ENCODE measurements at regions not wholly inside any gene's neighbourhood (a gene's known extent, or its start where the extent isn't known, plus 50 kb on each side); places are given as distances from the start of the nearest gene placed in this dataset.

GRCh38 chr10:43827853-43828252 lies 179.2 kb upstream of the ZNF32 start:
- no peaks in the 10 kb centered on the region for H3K4me1 ChIP-seq (replicated peaks)
- H3K36me3 ChIP-seq, result no peaks in the 10 kb centered on the region
- H3K27me3 ChIP-seq (replicated peaks; ENCODE audit: insufficient read depth), result no peaks in the 10 kb centered on the region
- intact Hi-C loops (cut with DNase I), result no loop called here
- TF ChIP-seq POLR2AphosphoS5 (IDR thresholded peaks at IDR 0.05), result no peak
- no peak for TF ChIP-seq POLR2A (IDR thresholded peaks at IDR 0.05)
- TF ChIP-seq CTCF (IDR thresholded peaks at IDR 0.05), result no peak
- no peaks in the 10 kb centered on the region for H3K9me3 ChIP-seq
- DNase-seq (ENCODE audit: low spot score), result no peak
- 87% methylated on average over 1 of the region's 1 CpG for WGBS
- no peak overlapping the region for H3K4me3 ChIP-seq
- H3K27ac ChIP-seq, result no peak overlapping the region

GRCh38 chr10:43825984-43826383 lies 177.3 kb upstream of the ZNF32 start:
- H3K9me3 ChIP-seq, result no peaks in the 10 kb centered on the region
- no peaks in the 10 kb centered on the region for H3K4me1 ChIP-seq (replicated peaks)
- intact Hi-C loops (cut with DNase I), result no loop called here
- H3K27ac ChIP-seq, result no peak overlapping the region
- H3K36me3 ChIP-seq, result no peaks in the 10 kb centered on the region
- TF ChIP-seq POLR2AphosphoS5 (IDR thresholded peaks at IDR 0.05) (no peak), CTCF (IDR thresholded peaks at IDR 0.05) (no peak), POLR2A (IDR thresholded peaks at IDR 0.05) (no peak)
- H3K4me3 ChIP-seq, result no peak overlapping the region
- WGBS, result 93% methylated on average over 22 of the region's 22 CpGs
- H3K27me3 ChIP-seq (replicated peaks; ENCODE audit: insufficient read depth), result no peaks in the 10 kb centered on the region
- DNase-seq (ENCODE audit: low spot score), result no peak

- intact Hi-C loops (cut with DNase I), result no loop called here
- TF ChIP-seq POLR2A (IDR thresholded peaks at IDR 0.05), result no peak
- TF ChIP-seq CTCF (IDR thresholded peaks at IDR 0.05), result no peak
- TF ChIP-seq POLR2AphosphoS5 (IDR thresholded peaks at IDR 0.05), result no peak
- WGBS, result 89% methylated on average over 20 of the region's 20 CpGs
- no peaks in the 10 kb centered on the region for H3K4me1 ChIP-seq (replicated peaks)
- peak overlapping the region in 1 of 2 donors; percentile 36 for H3K27ac ChIP-seq
- DNase-seq (ENCODE audit: low spot score), result no peak
- H3K27me3 ChIP-seq (replicated peaks; ENCODE audit: insufficient read depth), result no peaks in the 10 kb centered on the region
- H3K9me3 ChIP-seq, result no peaks in the 10 kb centered on the region
- no peak overlapping the region for H3K4me3 ChIP-seq
- no peaks in the 10 kb centered on the region for H3K36me3 ChIP-seq
Observed at GRCh38 chr10:43825421-43825820, 176.7 kb upstream of the ZNF32 start.

- no peaks in the 10 kb centered on the region for H3K36me3 ChIP-seq
- DNase-seq (ENCODE audit: low spot score), result no peak
- TF ChIP-seq CTCF (IDR thresholded peaks at IDR 0.05) (no peak), POLR2A (IDR thresholded peaks at IDR 0.05) (no peak), POLR2AphosphoS5 (IDR thresholded peaks at IDR 0.05) (peak; percentile 19)
- 62% methylated on average over 7 of the region's 7 CpGs for WGBS
- no peaks in the 10 kb centered on the region for H3K4me1 ChIP-seq (replicated peaks)
- no peaks in the 10 kb centered on the region for H3K27me3 ChIP-seq (replicated peaks; ENCODE audit: insufficient read depth)
- peak overlapping the region in 1 of 2 donors; percentile 36 for H3K27ac ChIP-seq
- no peak overlapping the region for H3K4me3 ChIP-seq
- intact Hi-C loops (cut with DNase I), result no loop called here
- H3K9me3 ChIP-seq, result no peaks in the 10 kb centered on the region
Observed at GRCh38 chr10:43824934-43825333, 176.3 kb upstream of the ZNF32 start.

- H3K9me3 ChIP-seq, result no peaks in the 10 kb centered on the region
- H3K36me3 ChIP-seq, result no peaks in the 10 kb centered on the region
- TF ChIP-seq CTCF (IDR thresholded peaks at IDR 0.05), result no peak
- no peak for TF ChIP-seq POLR2AphosphoS5 (IDR thresholded peaks at IDR 0.05)
- TF ChIP-seq POLR2A (IDR thresholded peaks at IDR 0.05), result no peak
- no peak for DNase-seq (ENCODE audit: low spot score)
- intact Hi-C loops (cut with DNase I), result no loop called here
- whole genome bisulfite sequencing, result 41% methylated on average over 4 of the region's 4 CpGs
- H3K27ac ChIP-seq, result no peak overlapping the region
- H3K4me3 ChIP-seq, result no peak overlapping the region
- H3K27me3 ChIP-seq (replicated peaks; ENCODE audit: insufficient read depth), result no peaks in the 10 kb centered on the region
- H3K4me1 ChIP-seq (replicated peaks), result no peaks in the 10 kb centered on the region
Observed at GRCh38 chr10:43822631-43823580, 174.2 kb upstream of the ZNF32 start.
